NCI-H446 treated with DMSO at 0.1 percent for 48 hours (cell line): ENCODE measurements at regions not wholly inside any gene's neighbourhood (a gene's known extent, or its start where the extent isn't known, plus 50 kb on each side); places are given as distances from the start of the nearest gene placed in this dataset.
A peak's percentile ranks its signal among the peaks of the same experiment; 100 is the strongest.
"Not testable (repeated sequence)": the region's sequence is repeated elsewhere in the genome, so short reads cannot be mapped to it uniquely, and the experiment has no call there.

Source experiments
- DNase-seq: peaks from one replicate; lab custom pipeline; 2025; lab: John Stamatoyannopoulos, UW

GRCh38 chr2:63739180-63739579, 102.5 kb upstream of the UGP2 start:
- not testable (repeated sequence) for DNase-seq

GRCh38 chr2:63740020-63740419, 101.7 kb upstream of the UGP2 start:
- DNase-seq: no peak

GRCh38 chr2:63740943-63741342, 100.8 kb upstream of the UGP2 start:
- DNase-seq: no peak

GRCh38 chr2:63741884-63742579, 99.7 kb upstream of the UGP2 start:
- no peak for DNase-seq

DNA sequence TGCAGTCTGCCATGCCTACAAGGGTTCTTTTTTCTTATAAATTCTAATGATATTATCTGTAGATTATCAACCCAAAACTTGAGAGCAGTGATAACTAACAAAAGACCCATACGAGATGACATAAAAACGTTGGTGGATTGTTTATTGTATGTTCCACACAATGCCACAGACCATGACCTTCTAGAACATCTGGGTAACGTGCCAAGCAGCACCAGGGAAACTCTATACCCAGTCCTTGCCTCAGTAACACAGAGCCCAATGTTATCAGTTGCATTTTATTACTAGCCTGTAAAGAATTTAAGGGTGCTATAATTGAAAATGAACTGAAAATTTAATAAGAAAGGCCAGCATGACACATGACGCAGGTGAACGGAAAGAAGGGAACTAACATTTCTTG, 99.1 kb upstream of the UGP2 start:
- DNase-seq: no peak

DNA sequence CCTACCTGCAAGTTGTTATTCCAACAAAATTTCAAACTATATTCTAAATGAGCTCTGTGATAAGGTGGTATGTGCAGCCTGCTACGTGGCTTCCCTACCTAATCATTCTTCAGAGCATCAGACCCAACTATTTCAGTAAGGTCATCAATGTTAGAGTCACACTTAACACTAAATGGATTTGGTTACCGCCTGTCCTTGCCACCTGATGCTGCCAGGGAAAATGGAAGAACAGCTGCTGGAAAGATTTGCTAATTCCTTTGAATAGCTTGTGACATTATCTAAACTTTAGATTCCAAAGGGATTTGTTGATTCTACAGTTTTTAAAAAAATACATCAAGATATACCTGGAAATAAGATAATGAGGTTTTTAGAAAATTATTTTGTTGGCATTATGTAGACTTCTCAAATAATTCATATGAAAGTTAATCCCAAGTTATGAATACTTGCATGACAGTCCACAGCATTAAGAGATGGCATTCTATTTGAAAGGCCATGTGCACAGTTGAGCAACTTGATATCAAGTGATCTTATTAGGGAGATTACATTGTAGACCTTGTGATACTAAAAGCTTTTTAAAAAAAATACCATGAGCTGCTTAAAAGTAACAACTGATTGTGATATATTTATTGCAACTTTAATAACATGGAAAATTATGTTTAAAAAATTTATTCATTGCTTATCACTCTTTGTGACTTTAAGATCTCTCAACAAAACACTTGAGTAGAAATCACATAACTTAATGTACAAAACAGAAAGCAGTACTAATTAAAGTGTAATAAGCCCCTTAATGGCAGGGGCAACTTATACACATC, 98.3 kb upstream of the UGP2 start:
- no peak for DNase-seq

DNA sequence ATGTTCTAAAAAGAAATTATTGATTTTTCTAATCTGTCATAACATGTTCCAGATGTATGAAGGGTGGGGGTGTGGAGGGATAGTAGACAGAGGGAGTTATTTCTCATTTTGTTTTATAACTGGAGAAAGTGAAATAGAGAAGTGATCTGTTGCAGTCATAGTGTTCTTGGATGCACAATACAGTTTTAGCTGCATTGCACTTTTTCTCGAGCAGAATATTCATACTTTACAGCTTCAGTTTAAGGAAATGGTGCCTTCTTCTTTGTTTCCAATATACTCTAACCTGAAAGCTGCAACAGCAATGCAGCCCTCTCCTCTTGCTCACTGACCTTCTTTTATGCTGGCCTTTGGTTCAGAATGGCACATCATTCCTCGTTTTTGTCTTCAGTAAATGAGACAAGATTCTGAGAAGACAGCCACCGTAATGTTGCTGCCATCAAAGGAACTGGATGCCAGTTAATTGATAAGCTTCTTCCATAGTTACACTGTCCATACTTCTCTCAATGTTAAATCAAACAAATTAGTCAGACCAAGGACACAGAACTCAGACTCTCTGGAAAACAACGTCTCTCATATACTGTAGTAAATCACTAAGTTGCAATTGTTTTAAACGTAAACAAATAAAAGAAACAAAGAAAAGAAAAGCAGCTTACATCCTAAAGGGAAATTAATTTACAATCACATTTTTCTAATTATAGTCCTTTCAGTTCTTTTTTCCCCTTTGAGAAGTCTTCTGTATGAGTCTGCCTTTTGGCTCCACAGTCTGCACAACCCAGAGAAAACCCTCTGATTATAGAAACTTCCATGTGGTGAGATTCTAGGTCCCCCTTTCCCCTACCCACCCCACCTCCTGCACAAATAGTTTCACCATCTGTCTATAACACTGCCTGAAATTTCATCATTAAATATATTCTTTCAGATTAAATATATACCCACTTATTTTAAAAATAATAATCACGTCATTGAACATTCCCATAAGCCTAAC, 97.4 kb upstream of the UGP2 start:
- DNase-seq: no peak

DNA sequence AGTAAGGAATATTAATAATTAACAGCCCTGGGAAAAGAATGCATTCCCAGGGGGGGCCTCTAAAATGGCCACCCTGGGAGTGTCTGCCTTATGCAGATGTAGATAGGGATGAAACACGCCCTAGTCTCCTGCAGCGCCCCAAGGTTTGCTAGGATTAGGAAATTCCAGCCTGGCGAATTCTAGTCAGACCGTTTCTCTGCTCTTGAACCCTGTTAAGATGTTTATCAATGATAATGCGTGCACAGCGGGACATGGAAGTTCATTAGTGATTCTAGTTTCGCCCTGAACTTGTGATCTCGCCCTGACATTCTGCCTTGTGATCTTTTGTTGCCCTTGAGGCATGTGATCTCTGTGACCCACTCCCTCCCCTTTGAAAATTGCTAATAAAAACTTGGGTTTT, 95.1 kb upstream of the UGP2 start:
- not testable (repeated sequence) for DNase-seq

DNA sequence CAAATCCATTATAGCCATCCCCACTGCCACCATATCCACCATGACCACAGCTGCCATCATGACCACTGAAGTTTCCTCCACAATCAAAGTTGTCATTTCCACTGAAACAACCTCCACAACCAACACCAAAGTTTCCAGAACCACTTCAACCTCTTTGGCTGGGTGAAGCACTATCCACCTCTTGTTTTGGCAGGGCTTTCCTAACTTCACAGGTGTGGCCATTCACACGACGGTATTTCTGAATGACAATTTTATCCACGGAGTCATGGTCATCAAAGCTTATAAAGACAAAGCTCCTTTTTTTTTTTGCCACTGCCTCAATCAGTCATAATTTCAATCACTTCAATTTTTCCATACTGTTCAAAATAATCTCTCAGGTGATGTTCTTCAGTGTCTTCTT, 89.8 kb upstream of the UGP2 start:
- DNase-seq: no peak

- DNase-seq: no peak
Observed at GRCh38 chr2:63755216-63755615, 86.5 kb upstream of the UGP2 start.

- no peak for DNase-seq
Observed at GRCh38 chr2:63755965-63756364, 85.7 kb upstream of the UGP2 start.

GRCh38 chr2:63763391-63763941, 78.2 kb upstream of the UGP2 start:
- peak; percentile 53 for DNase-seq

DNA sequence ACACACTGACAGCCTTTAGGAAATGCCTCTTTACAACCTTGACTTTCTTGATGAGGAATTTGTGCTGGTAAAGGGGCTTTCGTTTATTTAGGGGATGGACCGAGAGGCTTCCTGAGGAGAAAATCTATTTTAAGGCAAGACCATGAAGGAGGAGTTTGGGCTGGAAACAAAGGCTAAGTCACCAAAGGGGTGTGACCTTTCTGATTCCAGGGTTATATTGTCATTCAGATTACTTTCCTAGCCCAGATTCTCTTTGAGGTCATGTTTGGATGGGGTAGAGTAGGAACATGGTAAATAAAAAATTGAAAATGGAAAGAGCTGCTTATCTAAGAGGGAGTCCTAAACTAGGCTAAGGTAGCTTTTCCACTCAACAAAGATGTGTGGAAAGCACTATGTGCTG, 77.1 kb upstream of the UGP2 start:
- DNase-seq: no peak

- DNase-seq: no peak
Observed at GRCh38 chr2:63765117-63765516, 76.6 kb upstream of the UGP2 start.

DNA sequence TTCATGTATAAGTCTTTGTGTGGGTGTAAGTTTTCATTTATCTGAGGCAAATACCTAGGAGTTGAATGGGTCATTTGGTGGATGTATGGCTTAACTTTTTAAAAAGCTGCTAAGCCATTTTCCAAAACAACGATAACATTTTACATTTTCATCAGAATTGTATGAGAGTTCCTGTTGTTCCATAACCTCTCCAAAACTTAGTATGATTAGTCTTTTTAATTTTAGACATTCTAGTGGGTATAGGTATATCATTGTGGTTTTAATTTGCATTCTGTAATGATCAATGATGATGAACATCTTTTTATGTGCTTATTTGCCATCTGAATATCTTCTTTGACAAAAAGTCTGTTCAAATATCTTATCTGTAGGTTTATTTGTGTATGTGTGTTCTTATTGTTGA, 74.4 kb upstream of the UGP2 start:
- DNase-seq: no peak

- DNase-seq: no peak
Observed at GRCh38 chr2:63768051-63768450, 73.6 kb upstream of the UGP2 start.

DNA sequence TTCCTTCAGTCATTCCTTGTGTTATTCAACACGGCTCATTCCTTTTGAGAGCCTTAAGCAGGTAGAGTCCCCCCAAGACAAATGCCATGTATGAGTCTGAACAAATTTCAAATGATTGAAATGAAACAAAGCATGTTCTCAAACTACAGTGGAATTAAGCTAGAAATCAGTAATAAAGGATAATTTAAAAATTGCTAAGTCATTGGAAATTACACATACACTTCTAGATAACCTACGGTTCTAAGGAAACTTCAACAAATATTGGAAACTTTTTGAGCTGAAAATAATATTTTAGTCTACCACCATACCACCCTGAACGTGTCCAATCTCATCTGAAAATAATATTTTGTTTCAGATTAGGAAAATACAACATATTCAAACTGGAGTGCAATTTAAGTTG, 71.8 kb upstream of the UGP2 start:
- no peak for DNase-seq

- no peak for DNase-seq
Observed at GRCh38 chr2:63772061-63772460, 69.6 kb upstream of the UGP2 start.

GRCh38 chr2:63775191-63775590, 66.5 kb upstream of the UGP2 start:
- DNase-seq: no peak

DNA sequence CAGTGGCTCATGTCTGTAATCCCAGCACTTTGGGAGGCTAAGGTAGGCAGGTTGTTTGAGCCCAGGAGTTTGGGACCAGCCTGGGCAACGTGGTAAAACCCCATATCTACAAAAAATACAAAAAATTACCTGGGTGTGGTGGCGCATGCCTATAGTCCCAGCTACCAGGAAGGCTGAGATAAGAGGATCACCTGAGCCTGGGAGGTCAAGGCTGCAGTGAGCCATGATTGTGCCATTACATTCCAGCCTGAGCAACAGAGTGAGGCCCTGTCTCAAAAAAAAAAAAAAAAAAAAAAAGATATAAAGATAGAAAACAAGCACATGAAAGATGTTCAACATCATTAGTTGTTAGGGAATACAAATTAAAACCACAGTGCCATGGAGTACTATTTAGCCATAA, 65.3 kb upstream of the UGP2 start:
- DNase-seq: no peak

GRCh38 chr2:63777816-63778215, 63.9 kb upstream of the UGP2 start:
- DNase-seq: no peak

DNA sequence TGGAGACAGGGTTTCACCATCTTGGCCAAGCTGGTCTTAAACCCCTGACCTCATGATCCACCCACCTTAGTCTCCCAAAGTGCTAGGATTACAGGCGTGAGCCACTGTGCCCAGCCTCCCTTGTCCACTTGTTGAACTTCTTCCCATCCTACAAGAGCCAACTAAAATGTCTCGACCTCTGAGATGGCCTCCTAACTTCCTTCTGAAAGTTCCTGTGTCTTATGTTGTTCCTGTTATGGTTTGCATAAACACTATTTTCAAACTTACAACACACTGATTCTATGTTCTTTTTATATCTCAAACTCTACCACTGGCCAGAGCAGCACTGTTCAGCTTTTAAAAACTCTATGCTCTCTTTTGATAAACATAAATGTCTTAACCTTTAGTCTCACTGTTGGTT, 63.3 kb upstream of the UGP2 start:
- no peak for DNase-seq
